NCI-H2171 treated with DMSO at 0.1 percent for 48 hours (cell line): ENCODE measurements at regions not wholly inside any gene's neighbourhood (a gene's known extent, or its start where the extent isn't known, plus 50 kb on each side); places are given as distances from the start of the nearest gene placed in this dataset.
"Not testable (repeated sequence)": the region's sequence is repeated elsewhere in the genome, so short reads cannot be mapped to it uniquely, and the experiment has no call there.

Experiments
- DNase-seq: peaks from one replicate; lab custom pipeline; 2025; lab: John Stamatoyannopoulos, UW

DNA sequence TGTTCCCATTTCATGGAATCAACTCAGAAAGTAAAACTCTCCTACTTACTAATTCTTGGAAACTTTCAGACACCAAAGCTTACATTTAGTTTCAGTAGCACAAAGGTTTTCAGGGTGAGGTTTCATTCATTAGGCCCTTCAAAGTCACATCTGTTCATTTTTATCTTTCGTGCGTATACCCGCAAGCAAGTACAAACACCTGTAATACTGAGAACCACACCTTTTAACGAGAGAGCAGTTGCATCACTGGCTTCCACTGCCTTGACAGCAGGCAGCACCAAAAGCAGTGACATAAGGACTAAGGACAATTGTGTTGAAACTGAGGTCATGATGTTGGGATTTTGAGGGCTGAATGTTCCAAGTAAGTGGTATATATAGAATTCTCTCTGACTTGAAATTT lies 60.5 kb downstream of the GOLGA6L22 start:
- not testable (repeated sequence) for DNase-seq

DNA sequence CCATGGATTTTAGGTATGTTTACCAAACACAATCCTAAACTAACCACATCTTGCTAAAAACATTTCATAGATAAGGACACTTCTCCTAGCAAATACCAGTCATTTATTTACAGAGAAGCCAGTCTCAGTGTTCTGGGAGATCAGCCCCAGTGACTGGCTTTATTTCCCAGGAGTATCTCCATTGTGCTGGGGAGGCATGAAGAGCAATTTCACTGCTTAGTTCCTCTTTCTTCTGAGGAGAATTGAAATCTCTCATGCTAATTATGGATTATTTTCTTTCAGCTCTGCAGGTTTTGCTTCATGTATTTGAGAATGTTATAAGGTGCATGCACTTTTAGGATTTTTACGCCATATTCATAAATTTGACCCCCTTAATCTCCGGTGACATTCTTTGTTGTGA lies 67.8 kb downstream of the GOLGA6L22 start:
- DNase-seq, result not testable (repeated sequence)

GRCh38 chr15:22527016-22527415 lies 68.3 kb downstream of the GOLGA6L22 start:
- not testable (repeated sequence) for DNase-seq

DNA sequence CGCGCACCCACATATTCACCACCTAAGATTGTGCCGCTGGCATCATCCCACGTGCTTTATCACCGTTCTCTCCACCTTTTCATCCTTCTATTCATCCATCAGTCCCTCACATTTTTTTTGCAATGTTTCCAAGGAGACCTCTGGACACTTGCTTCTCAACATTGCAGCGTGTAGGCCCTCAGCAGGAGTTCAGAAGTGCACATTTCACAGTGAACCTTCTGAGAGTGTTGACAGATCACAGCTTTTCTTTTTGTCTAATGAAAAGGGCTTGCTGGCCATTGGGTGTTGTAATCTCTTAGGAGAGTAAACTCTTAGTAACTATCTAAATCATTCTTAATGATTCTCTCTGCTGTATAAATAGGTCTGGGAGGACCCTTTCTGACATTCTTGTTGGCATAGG lies 70.5 kb downstream of the GOLGA6L22 start:
- not testable (repeated sequence) for DNase-seq

GRCh38 chr15:22559701-22560100 lies 101.0 kb downstream of the GOLGA6L22 start:
- DNase-seq, result not testable (repeated sequence)

GRCh38 chr15:22561716-22562115 lies 103.0 kb downstream of the GOLGA6L22 start:
- not testable (repeated sequence) for DNase-seq

GRCh38 chr15:22566510-22566909 lies 107.8 kb downstream of the GOLGA6L22 start:
- DNase-seq, result not testable (repeated sequence)

DNA sequence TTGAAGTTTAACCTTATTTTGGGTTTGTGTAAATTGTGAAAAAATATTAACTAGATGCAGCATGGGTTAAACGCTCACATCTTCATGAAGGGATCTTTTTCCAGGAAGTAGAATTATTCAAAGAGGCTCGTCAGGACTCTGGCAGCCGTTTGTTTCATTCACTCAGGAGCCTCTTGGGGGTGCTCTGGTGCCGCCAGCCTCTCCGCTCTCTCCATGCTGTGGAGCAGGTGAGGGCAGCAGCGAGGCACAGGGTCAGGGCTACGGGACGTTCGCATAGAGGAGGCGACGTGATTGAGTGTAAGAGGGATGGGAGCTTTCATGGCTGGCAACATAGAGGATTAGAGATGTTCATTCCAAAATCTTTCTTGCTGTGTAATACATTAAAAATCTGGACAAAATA lies 110.8 kb downstream of the GOLGA6L22 start:
- not testable (repeated sequence) for DNase-seq

GRCh38 chr15:22572152-22572735 lies 113.5 kb downstream of the GOLGA6L22 start:
- DNase-seq, result not testable (repeated sequence)

DNA sequence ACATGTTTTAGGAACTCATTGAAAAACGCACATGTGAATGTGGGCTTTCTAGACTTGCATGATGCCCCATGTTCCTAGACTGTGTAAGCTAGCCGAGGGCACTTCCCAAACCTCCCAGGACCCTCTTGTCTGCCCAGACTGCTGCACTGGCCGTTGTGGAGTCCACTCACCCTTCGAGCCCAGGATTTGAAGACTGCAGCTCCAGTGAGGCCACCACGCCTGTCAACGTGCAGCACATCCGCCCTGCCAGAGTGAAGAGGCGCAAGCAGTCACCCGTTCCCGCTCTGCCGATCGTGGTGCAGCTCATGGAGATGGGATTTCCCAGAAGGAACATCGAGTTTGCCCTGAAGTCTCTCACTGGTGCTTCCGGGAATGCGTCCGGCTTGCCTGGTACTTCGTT lies 114.1 kb downstream of the GOLGA6L22 start:
- not testable (repeated sequence) for DNase-seq

- not testable (repeated sequence) for DNase-seq
Measured at GRCh38 chr15:22577828-22578227, 119.1 kb downstream of the GOLGA6L22 start.

DNA sequence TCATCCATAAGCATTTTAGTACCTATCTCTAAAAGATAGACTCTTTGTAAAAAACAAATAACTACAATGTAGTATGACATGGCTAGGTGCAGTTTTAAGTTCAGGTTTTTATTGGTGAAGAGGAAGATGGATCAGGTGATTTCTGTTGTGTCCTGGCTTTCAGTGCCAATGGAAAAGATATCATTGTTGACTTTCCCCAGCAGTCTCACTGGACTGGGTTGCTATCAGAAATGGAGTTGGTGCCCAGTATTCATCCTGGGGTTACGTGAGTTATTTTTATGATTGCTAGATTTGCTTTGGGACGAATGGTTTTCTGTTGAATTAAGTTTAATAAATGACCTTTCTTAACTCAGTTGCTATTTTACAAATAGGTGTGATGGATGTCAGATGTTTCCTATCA lies 120.5 kb downstream of the GOLGA6L22 start:
- DNase-seq, result not testable (repeated sequence)

DNA sequence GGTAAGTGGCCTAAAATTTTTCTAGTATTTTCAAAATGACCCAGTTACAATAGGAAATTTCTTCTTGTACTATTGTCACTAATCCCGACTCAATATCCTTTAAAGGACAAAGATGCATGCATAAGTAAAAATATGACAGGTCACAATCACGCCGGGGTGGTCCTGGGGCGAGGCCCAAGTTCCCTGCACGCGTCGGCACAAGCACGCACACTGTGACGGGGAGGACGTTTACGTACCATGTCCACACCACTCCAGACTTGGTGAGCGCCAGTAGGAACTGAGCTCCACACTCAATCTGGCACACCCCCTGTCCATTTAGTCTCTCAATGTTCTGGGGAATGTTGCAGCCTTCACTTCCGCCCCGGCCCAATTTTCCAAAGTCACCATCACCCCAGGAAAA lies 128.7 kb downstream of the GOLGA6L22 start:
- not testable (repeated sequence) for DNase-seq

- DNase-seq, result not testable (repeated sequence)
Measured at GRCh38 chr15:22598552-22598951, 139.8 kb downstream of the GOLGA6L22 start.

DNA sequence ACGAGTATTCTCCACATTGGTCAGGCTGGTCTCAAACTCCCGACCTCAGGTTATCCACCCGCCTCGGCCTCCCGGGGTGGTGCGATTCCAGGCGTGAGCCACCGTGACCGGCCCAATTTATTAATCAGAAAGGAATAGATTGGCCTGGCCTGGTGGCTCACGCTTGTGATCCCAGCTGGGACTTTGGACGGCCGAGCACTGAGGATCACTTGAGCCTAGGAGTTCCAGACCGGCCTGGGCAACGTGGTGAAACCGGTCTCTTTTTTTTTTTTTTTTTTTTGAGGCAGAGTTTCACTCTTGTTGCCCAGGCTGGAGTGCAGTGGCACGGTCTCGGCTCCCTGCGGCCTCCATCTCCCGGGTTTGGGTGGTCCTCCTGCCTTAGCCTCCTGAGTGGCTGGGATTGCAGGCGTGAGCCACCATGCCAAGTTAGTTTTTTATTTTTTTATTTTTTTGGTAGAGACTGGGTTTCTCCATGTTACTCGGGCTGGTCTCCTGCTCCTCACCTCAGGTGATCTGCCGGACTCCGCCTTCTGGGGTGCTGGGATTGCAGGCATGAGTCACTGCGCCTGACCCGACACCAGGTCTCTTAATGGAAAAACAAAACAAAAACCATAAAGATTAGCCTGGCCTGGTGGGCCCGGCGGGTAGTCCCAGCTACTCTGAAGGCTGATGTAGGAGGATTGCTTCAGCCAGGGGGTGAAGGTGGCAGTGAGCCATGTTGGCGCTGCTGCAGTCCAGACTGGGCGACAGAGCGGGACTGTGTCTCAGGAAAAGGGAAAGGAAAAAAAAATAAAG lies 141.0 kb downstream of the GOLGA6L22 start:
- DNase-seq, result not testable (repeated sequence)

DNA sequence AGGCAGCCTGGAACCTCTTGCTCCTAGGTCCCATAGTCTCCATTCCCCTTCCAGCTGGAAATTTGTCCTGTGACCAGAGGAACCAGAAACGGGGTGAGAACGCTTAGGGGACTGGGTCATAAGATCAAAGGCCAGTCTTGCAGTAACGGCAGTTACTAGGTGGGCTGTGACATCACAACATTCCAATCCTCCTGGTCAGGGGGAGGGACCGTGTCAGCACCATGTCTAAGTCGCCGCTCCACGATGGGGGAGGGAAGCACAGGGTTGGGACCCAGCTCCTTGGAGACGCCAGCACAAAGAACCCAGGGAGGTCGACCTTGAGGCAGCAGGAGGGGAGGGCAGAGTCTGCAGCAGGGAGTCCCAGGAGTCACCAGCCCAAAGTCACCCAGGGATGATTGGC lies 158.3 kb downstream of the GOLGA6L22 start:
- not testable (repeated sequence) for DNase-seq

GRCh38 chr15:22631789-22632188 lies 154.7 kb upstream of the NIPA1 start:
- not testable (repeated sequence) for DNase-seq

DNA sequence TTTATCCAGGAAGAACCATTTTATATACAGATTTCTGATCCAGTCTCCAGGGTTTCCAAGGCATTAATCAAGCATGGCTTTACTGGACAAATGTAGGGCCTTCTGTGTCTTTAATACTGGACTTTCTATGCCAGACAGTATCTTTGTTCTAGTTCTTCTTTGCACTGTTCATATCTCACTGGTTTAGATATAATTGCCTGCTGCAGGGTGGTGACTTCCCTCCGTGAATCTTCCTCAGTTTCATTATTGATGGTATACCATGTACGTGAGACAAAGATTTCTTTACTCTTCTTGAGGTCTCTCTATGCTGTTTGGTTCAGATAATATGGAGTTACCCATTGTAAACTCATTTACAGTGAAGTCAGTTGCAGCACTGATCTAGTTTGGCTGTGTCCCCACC lies 146.5 kb upstream of the NIPA1 start:
- DNase-seq, result not testable (repeated sequence)

DNA sequence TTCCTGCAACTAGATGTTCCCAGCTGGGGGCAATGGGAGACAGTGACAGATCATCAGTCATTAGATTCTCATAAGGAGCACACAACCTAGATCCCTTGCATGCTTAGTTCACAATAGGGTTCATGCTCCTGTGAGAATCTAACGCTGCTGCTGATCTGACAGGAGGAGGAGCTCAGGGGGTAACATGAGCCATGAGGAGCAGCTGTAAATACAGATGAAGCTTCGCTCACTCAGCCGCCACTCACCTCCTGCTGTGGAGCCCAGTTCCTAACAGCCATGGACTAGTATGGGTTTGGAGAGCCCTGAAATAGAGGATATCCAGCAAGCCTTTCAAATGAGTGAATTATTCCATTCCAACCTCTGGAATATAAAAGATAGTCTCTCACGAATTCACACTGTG lies 137.0 kb upstream of the NIPA1 start:
- DNase-seq, result not testable (repeated sequence)

GRCh38 chr15:22651179-22651578 lies 135.3 kb upstream of the NIPA1 start:
- not testable (repeated sequence) for DNase-seq

DNA sequence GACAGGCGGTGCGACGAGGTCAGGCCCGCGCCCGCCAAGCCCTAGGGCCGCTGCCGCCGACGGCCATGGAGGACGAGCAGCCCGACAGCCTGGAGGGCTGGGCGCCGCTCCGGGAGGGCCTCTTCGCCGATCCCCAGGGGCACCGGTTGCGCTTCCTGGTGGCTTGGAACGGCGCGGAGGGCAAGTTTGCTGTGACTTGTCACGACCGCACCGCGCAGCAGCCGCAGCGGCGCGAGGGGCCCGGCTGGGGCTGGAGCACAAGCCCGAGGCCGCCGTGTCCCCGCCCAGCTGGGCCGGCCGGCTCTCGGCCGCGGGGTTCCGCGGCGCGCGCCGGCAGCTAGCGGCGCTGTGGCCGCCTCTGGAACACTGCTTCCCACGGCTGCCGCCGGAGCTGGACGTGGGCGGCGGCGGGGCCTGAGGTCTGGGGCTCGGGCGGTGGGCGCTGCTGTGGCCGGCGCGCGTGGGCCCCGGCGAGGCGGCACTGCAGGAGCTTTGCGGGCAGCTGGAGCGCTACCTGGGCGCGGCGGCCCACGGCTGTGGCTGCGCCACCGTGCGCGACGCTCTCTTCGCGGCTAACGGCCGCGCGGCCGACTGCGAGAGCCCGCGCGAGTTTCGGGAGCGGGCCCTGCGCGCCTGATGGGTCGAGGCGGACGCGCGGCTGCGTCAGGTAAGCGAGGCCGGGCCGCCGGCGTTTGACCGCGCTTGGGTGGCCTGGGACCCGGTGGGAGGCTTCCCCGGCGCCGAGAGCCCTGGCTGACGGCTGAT lies 122.0 kb upstream of the NIPA1 start:
- not testable (repeated sequence) for DNase-seq

GRCh38 chr15:22665059-22665702 lies 121.3 kb upstream of the NIPA1 start:
- DNase-seq, result not testable (repeated sequence)
